HG03469 (cell line): ENCODE measurements at regions not wholly inside any gene's neighbourhood (a gene's known extent, or its start where the extent isn't known, plus 50 kb on each side); places are given as distances from the start of the nearest gene placed in this dataset.
"Not testable (repeated sequence)": the region's sequence is repeated elsewhere in the genome, so short reads cannot be mapped to it uniquely, and the experiment has no call there.

Experiments
- ATAC-seq: cut with Tn5 transposase; IDR thresholded peaks from one replicate; pipeline ENCODE4 v1.9.1; 2021; ENCODE audit warnings: mild to moderate bottlenecking, moderate library complexity, moderate number of reproducible peaks; ENCODE audit not compliant: unreplicated experiment

GRCh38 chr2:175872721-175873120, 129.3 kb downstream of the LNPK start:
- ATAC-seq = no peak

DNA sequence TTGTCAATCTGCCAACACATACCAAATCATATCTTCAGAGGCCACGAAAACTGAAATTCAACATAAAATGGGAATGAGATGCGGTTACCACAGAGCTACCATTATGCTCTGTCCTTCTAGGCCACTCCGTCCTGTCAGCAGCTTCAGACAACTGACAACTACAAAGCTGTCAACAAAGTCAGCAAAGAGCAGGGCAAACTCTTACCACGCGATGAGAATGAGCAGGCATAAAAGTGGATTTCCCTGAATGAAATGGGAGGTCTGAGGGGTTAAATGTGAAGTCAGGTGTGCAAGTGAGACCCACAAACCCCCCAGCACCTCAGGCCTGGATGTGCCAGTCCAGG, 130.1 kb downstream of the LNPK start:
- no peak for ATAC-seq

DNA sequence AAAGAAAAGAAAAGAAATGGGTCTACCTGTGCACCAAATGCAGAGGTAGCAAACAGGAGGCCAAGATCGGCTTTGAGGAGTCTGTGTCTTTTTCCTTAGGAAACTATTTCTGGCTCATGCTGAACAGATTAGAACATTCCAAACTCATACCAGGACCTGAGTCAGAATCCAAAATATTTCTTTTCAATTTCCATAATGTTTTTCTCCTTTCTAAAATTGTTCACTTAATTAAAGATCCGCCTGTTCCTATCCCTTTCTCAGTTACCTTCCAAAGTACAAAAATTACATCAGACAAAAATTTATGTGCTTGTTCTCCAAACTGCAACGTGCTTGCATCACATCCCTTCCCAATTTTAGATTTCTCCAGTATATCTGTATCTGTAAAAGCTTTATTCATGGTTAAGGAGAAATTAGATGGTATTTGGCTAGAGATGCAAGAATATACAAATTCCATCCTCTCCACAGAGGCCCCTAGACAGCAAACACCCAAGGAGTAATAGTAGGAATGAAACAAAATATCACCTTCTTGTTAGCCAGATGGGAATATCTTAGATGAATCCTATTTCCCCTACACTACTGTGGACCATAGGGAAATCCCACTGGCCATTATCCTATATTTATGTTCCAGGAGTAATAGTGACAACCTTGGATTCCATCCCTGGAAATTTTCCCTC, 130.6 kb downstream of the LNPK start:
- no peak for ATAC-seq

- ATAC-seq = no peak
Measured at GRCh38 chr2:175865716-175866115, 136.4 kb downstream of the LNPK start.

GRCh38 chr2:175864137-175864850, 137.8 kb downstream of the LNPK start:
- no peak for ATAC-seq

DNA sequence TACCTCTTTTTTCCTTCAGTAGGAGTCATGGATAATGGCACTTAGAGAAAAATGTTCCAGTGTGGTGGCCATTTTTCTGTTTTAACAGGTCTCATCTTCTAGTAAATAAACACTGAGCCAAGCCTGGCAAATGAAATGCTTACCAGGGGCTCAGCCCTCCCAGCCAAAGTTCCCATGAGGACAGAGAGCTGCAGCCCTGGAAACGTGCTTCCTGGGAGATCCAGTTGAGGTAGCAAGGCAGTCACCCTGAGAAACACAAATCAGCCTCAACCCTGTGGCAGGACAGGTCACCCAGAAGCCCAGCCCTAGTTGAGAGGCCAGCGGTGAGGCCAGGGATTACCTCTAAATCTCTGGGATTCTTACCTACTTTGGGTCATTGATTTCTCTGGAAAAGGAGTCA, 140.1 kb downstream of the LNPK start:
- no peak for ATAC-seq

GRCh38 chr2:175855794-175856453, 146.1 kb downstream of the LNPK start:
- no peak for ATAC-seq

DNA sequence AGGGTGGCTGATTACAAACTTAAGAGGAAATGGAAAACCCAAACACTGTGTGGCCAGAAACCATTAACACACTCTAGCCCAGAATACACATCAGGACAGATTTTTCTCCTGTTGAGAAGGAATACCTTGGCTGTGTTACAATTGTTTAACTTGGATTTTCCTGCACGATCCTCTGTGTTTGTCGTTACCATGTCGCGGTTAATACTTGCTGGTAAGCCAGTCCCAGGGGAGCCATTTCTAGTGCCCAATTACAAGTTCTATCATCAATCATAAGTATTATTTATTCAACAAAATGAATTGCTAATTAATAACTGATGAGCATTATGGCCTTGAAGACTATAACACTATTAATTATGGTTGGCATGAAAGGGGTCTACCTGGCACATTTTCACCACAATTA, 146.8 kb downstream of the LNPK start:
- no peak for ATAC-seq

DNA sequence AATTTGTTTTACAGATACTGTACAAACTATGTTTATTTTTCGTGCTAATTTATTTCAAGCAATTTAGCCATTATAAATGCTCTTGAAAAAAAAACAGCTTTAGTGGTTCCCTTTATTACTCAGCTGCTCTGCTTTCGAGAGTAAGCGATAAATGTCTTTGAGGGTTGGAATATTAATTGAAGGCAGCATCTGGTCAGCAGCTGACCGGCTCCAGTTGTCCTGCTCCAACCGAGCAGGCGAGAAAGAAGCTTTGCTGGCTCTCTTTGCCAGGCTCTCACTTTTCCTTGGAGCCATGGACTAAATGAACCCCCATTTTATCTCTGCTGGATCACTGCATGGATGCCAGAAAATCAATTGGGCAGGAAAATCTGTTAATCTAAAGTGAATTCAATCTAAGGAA, 147.4 kb downstream of the LNPK start:
- no peak for ATAC-seq

DNA sequence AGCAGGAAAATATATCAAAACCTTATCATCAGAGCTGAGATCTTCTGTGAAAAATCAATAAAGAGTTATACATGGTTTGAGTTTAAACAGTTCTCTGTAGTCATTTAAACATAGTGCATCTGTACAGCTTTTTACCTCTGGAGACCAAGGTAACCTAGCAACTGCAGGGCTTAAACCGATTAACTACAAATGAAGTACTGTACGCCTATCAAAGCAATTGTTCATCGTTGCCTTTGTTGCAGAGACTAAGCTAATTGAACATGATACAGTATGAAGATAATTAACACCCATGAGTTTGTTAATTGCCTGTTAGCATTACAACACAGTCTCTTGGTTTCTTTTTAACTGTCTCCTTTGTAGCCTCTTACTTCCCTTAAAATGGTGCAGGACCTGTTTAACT, 147.9 kb downstream of the LNPK start:
- ATAC-seq = no peak

DNA sequence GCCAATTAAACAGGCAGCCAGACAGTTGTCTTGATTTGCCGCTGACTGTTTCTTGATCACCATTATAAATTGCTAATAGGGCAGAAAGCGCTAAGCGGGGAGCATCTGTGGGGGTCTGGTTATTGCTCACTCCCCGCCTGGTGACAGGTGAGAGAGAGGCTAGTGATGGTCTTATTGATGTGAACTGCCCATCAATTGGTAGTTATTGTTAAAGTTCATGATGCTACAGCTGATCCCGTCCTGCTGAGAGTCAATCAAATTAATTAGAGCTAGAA, 148.5 kb downstream of the LNPK start:
- no peak for ATAC-seq

DNA sequence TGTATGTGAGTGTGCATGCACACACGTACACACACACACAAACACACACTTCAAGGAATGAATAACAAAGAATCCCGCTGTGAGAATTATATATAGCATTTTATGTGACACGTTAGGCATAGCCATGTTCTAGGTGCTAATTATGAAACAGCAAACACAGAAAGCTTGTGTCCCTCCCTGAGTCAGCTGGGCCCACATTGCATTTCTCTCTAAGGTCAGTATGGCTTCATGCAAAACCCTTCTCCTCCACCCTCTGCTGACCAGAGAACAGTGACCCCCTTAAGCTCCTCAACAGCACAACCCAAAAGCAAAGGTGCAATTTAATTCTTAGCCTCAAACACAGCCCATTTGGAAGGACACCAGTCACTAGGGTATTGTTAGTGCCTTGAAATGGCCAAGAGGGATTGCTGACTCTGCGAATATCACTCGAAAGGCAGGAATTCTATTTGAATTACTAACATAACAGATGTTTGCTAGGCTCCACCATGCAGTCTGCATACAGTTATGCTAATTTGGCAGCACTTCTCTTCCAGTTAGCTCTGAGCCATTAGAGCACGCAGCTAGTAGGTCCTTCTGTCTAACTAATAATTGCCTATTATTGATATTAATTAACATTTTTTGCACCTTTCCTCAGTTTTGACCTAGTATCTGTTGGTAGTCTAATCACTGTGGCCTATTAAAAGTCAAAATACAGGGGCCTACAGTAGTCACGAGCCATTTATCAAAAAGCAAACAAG, 149.0 kb downstream of the LNPK start:
- ATAC-seq = no peak

- no peak for ATAC-seq
Measured at GRCh38 chr2:175847128-175847527, 154.9 kb downstream of the LNPK start.

- ATAC-seq = no peak
Measured at GRCh38 chr2:175844169-175844568, 157.9 kb downstream of the LNPK start.

DNA sequence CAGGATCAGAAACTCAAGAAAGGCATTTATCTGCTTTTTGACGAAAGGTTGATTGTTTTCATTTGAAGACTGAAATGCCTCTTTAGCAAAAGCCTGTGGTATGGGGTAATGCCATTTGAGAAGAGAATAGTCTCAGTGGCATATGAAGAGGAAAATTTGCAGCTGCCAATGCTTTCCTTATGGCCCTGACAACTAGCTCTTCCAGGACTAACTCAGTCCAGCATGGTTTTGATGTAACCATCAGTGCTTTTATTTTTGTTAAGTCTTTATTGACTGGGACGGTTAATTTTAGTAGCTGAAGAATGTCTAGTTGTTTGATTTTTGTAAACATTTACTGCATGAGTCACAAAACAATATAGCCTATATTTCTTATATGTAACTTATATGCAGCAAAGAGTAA, 158.4 kb downstream of the LNPK start:
- no peak for ATAC-seq

DNA sequence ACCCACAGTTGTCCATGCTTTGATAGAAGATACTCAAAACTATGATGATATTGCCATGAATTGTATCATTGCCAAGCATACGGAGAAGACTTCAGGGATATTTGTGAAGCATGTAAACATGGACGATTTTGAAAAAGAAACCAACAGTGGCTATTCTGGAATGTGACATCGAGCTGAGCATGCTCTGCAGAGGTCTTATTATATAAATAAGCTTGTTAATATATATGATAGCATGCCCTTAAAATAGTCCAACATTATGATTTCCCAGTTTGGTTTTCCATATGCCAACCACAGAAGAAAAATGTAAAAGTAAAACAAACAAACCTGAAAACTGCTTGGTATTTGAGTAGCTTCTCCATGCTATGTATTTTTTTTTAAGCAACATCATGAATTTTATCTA, 159.1 kb downstream of the LNPK start:
- no peak for ATAC-seq

DNA sequence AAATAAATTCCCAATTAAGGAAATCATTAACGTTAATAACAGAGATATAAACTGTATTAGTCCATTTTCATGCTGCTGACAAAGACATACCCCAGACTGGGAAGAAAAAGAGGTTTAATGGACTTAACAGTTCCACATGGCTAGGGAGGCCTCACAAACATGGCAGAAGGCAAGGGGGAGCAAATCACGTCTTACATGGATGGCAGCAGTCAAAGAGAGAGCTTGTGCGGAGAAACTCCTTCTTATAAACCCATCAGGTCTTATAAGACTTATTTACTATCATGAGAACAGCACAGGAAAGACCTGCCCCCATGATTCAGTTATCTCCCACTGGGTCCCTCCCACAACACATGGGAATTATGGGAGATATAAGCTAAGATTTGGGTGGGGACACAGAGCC, 161.3 kb downstream of the LNPK start:
- ATAC-seq = not testable (repeated sequence)

- no peak for ATAC-seq
Measured at GRCh38 chr2:175840256-175840655, 161.8 kb downstream of the LNPK start.

- ATAC-seq = no peak
Measured at GRCh38 chr2:175838979-175839378, 163.1 kb downstream of the LNPK start.

- ATAC-seq = no peak
Measured at GRCh38 chr2:175837046-175837445, 165.0 kb downstream of the LNPK start.

GRCh38 chr2:175836361-175836760, 165.7 kb downstream of the LNPK start:
- ATAC-seq = no peak

DNA sequence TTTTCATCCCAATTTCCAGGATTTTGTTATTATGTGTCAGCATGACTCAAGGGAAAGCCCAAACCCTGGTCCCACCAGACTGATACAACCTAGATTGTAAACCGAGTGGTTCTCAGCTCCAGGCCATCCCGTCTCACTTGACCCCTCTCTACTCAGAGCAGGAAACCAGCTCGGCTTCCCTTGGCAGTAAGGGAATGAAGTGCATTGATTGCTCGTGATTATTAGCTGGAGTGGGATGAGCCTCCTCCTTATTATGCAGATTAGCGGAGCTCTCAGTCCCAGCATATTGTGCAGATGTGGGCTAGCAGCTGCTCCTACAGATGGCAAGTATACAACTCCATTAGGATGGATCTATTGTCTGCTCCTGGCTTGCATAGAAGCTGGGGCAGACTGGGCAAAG, 167.6 kb downstream of the LNPK start:
- ATAC-seq = no peak
